Stimulated activated CD4-positive, alpha-beta T cell treated with anti-CD3 and anti-CD28 coated beads, Interleukin-2, amount 100 ng/mL, for 24 hours (primary cell): ENCODE measurements at regions not wholly inside any gene's neighbourhood (a gene's known extent, or its start where the extent isn't known, plus 50 kb on each side); places are given as distances from the start of the nearest gene placed in this dataset.
A peak's percentile ranks its signal among the peaks of the same experiment; 100 is the strongest.

Experiments used
- DNase-seq, 2 donors: peaks; one replicate each; pipeline ENCODE4 v3.0.0-alpha.2; 2020

GRCh38 chr4:175951794-175952193 is 113.8 kb upstream of the WDR17 start:
- no peak for DNase-seq

- DNase-seq = no peak
These were observed 112.5 kb upstream of the WDR17 start for GRCh38 chr4:175953116-175953515.

- DNase-seq = no peak
These were observed 111.6 kb upstream of the WDR17 start for GRCh38 chr4:175953960-175954521.

GRCh38 chr4:175954685-175955084 is 111.0 kb upstream of the WDR17 start:
- DNase-seq = no peak

- no peak for DNase-seq
These were observed 104.0 kb upstream of the WDR17 start for GRCh38 chr4:175961604-175962003.

- no peak for DNase-seq
These were observed 95.6 kb upstream of the WDR17 start for GRCh38 chr4:175970072-175970471.

- no peak for DNase-seq
These were observed 94.9 kb upstream of the WDR17 start for GRCh38 chr4:175970724-175971123.

- DNase-seq = no peak
These were observed 94.1 kb upstream of the WDR17 start for GRCh38 chr4:175971388-175972179.

DNA sequence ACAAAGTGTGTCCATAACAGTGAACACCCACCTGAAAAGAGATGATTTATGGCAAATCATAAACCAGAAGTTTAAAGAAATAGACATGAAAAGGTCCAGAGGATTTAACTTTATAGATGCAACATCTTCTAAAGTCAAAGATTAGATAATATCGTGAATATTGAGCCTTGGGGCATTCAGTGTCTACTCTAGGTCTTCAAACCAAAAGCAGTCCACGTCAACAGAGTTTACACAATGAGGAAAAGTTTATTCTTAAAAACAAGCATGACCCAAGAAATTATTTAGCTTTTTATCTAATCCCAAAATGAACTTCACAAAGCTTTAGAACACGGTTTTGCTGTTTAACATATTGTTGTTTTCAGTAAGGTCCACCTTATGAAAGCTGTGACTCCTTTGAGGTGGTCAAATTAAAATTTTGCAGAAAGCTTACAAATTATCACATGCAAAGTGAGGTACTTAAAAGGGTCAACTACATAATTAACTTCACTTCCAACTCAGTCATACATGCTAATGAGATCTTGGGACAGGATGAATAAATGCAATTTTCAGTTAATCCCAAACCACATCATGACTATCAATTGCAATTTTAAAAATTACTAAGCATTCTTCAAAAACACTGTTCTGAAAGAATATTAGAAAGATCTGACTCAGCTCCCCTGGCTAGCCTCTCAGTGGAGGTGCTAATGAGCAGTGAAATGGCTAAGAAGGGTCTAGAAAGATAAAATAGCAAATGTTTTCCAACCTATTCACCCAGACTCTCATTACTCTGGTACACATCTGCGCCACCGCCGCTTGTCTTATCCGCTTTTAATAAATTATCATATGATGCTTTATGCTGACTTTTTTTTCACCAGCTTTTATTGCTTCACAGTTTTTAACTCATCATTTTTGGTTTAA is 92.4 kb upstream of the WDR17 start:
- DNase-seq = no peak

GRCh38 chr4:175983636-175984035 is 82.0 kb upstream of the WDR17 start:
- DNase-seq = no peak

GRCh38 chr4:175986668-175987067 is 79.0 kb upstream of the WDR17 start:
- DNase-seq = no peak

- no peak for DNase-seq
These were observed 77.1 kb upstream of the WDR17 start for GRCh38 chr4:175988511-175988910.

GRCh38 chr4:175996206-175996605 is 69.4 kb upstream of the WDR17 start:
- no peak for DNase-seq

GRCh38 chr4:175997291-175997690 is 68.3 kb upstream of the WDR17 start:
- no peak for DNase-seq

- DNase-seq = no peak
These were observed 66.9 kb upstream of the WDR17 start for GRCh38 chr4:175998782-175999181.

GRCh38 chr4:175999944-176000343 is 65.7 kb upstream of the WDR17 start:
- no peak for DNase-seq

- DNase-seq = no peak
These were observed 64.3 kb upstream of the WDR17 start for GRCh38 chr4:176001151-176002006.

GRCh38 chr4:176002007-176002613 is 63.5 kb upstream of the WDR17 start:
- DNase-seq = peak in 1 of 2 donors; percentile 13

DNA sequence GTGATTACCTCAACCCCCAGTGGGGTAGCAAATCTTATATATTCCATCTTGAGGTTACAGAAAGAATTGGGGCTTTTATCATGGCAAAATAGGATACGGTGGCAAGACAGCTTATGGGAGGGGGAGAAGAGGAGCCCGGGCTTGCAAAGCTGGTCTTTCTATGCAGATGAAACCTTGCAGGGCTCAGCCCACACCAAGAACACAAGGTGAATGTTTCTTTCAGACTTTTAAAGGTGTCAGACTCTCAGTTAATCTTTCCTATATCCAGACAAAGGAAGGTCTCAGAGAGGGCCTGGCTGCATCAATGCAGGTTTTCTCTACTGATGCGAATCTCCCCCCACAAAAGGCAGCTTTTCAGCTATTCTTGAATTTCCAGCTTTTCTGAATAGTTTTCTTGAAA is 59.9 kb upstream of the WDR17 start:
- no peak for DNase-seq

GRCh38 chr4:176009254-176009653 is 56.4 kb upstream of the WDR17 start:
- DNase-seq = no peak

DNA sequence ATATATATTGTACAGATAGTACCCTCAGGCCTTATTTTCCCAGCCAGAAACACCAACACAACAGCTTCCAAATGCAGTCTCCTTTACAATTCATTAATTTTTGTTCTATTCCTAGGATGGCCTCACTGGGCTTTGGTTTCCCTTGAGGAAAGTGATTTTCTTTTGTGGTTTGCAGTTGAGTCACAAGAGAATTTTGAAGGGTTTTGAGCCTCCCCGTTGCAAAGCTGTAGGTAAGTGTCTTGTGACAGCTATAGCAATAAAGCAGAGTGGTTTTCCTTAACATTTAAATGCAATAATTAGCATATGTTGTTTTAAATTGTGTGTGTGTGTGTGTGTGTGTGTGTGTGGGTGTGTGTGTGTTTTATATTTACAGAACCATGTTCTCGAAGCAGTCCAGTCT is 54.1 kb upstream of the WDR17 start:
- DNase-seq = no peak
